GM19324 (cell line): ENCODE measurements at regions not wholly inside any gene's neighbourhood (a gene's known extent, or its start where the extent isn't known, plus 50 kb on each side); places are given as distances from the start of the nearest gene placed in this dataset.
A peak's percentile ranks its signal among the peaks of the same experiment; 100 is the strongest.
"Not testable (repeated sequence)": the region's sequence is repeated elsewhere in the genome, so short reads cannot be mapped to it uniquely, and the experiment has no call there.

ENCODE experiments used
- ATAC-seq: cut with Tn5 transposase; IDR thresholded peaks from one replicate; pipeline ENCODE4 v1.9.1; 2021; ENCODE audit warnings: mild to moderate bottlenecking, moderate library complexity; ENCODE audit not compliant: unreplicated experiment, low FRiP score

- ATAC-seq, result no peak
Measured at GRCh38 chr13:61927648-61928047, 512.0 kb upstream of the PCDH20 start.

GRCh38 chr13:61918841-61919240 lies 503.2 kb upstream of the PCDH20 start:
- no peak for ATAC-seq

GRCh38 chr13:61916483-61916882 lies 500.8 kb upstream of the PCDH20 start:
- no peak for ATAC-seq

GRCh38 chr13:61913183-61913582 lies 497.5 kb upstream of the PCDH20 start:
- ATAC-seq, result no peak

- no peak for ATAC-seq
Measured at GRCh38 chr13:61908906-61909615, 493.4 kb upstream of the PCDH20 start.

GRCh38 chr13:61905054-61905453 lies 489.4 kb upstream of the PCDH20 start:
- ATAC-seq, result no peak

GRCh38 chr13:61901946-61902541 lies 486.4 kb upstream of the PCDH20 start:
- no peak for ATAC-seq

- ATAC-seq, result no peak
Measured at GRCh38 chr13:61900033-61900432, 484.4 kb upstream of the PCDH20 start.

GRCh38 chr13:61898207-61898606 lies 482.6 kb upstream of the PCDH20 start:
- no peak for ATAC-seq

- no peak for ATAC-seq
Measured at GRCh38 chr13:61891401-61891800, 475.8 kb upstream of the PCDH20 start.

GRCh38 chr13:61884830-61885229 lies 469.2 kb upstream of the PCDH20 start:
- no peak for ATAC-seq

- ATAC-seq, result peak; percentile 70
Measured at GRCh38 chr13:61880578-61881283, 465.1 kb upstream of the PCDH20 start.

- not testable (repeated sequence) for ATAC-seq
Measured at GRCh38 chr13:61878565-61878964, 462.9 kb upstream of the PCDH20 start.

GRCh38 chr13:61874970-61875579 lies 459.4 kb upstream of the PCDH20 start:
- ATAC-seq, result no peak

GRCh38 chr13:61873717-61874116 lies 458.1 kb upstream of the PCDH20 start:
- no peak for ATAC-seq

GRCh38 chr13:61857198-61857597 lies 441.5 kb upstream of the PCDH20 start:
- ATAC-seq, result no peak

- no peak for ATAC-seq
Measured at GRCh38 chr13:61852116-61852619, 436.5 kb upstream of the PCDH20 start.

GRCh38 chr13:61850794-61851193 lies 435.1 kb upstream of the PCDH20 start:
- no peak for ATAC-seq

GRCh38 chr13:61838568-61838967 lies 422.9 kb upstream of the PCDH20 start:
- ATAC-seq, result no peak

- ATAC-seq, result no peak
Measured at GRCh38 chr13:61833228-61833627, 417.6 kb upstream of the PCDH20 start.

- no peak for ATAC-seq
Measured at GRCh38 chr13:61831026-61831425, 415.4 kb upstream of the PCDH20 start.
